ENCODE measurements at regions not wholly inside any gene's neighbourhood (a gene's known extent, or its start where the extent isn't known, plus 50 kb on each side); places are given as distances from the start of the nearest gene placed in this dataset.

DNA sequence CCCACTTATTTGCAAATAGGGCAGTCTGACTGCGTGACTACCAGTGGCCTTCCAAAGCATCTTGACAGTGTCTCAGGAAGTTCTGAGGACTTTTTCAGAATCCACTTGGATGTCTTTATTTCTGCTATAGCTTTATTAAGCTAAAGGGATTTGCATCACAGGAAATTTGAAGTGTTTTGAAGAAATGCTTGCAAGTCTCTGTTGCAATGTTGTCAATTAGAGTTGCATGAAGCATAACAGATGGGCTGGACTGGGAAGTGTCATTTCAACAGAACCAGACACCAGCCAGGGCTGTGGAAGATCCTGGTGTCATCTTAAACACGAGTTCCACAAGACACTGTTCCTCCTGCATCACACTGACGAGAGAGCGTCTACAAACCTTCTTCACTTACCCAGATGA, 224.5 kb downstream of the EN1 start:
- no peak for DNase-seq (ENCODE audit: low read depth in 3 of 3, low spot score in 1 of 3)

DNA sequence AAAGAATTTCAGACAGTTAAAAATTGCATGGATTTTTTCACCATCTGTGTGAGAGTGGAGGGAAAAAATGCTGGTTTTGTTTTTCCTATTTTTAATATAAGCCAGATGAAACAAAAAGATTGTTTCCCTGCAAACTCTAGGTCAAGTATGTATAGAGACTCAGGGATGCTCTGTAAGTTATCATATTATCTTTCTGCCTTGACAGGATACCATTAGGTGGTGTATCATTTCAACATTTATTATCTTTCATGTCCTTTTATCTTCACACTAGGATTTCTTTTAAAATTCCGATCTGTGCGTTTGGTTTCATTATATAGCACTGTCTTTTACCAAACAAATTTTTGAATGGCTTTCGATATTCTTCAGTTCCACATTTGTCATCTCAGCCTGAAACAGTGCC, 225.3 kb downstream of the EN1 start:
- no peak for DNase-seq (ENCODE audit: low read depth in 3 of 3, low spot score in 1 of 3)

DNA sequence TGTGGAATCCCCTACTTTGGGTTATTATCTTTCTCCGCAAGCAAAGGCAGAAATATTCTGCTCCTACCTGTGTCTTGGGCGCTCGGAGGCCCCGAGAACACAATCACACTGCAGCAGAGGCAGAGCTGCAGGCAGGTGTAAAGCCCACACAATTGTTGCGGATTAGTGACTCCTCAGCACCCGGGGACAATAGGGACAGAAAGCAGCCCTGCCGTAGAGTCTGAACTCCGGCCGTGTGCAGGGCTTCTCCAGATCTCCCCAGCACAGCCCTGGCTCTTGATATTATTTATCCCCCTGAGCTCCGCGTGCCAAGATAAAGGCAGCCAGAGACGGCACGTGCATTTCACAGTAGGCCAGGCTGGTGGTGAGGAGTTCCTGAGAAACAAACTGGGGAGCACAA, 229.2 kb downstream of the EN1 start:
- DNase-seq (ENCODE audit: low read depth in 3 of 3, low spot score in 1 of 3): no peak

DNA sequence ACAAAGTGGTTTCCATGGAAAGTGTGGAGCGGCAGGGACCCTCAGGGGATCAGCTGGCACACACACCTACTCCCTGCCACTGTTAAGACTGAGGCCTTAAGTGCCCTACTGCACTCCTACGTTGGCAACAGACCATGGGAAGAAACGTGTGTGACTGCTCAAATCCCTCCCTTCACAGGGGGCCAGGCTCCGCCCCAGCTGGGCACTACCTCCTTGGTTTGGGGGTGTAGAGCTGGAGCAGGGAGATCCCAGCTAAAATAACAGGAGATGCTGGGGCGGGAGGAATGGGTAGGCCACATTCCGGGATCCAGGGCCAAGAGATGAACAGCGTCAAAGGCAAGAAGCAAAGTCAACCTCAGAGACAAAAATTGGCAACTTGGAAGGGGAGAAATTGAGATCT, 231.0 kb downstream of the EN1 start:
- no peak for DNase-seq (ENCODE audit: low read depth in 3 of 3, low spot score in 1 of 3)

DNA sequence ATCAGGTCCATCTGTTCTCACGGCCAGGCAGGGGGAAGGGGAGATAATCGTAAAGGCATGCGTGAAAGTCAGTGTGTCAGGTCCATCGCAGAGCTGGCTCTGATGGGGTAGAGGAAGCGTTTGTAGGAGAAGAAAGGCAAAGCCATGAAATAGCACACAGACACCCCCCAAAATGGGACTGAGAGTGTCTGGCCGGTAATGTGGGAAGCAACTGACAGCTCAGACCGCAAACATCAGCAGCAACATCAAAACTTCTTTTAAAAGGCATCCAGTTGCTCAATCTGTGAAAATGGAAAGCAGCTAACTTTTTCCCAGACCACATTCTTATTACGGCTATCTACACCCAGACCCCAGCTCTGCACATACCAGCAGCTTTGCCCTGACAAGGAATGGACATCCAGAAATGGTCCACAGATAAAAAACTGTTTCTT, 232.6 kb downstream of the EN1 start:
- no peak for DNase-seq (ENCODE audit: low read depth in 3 of 3, low spot score in 1 of 3)

DNA sequence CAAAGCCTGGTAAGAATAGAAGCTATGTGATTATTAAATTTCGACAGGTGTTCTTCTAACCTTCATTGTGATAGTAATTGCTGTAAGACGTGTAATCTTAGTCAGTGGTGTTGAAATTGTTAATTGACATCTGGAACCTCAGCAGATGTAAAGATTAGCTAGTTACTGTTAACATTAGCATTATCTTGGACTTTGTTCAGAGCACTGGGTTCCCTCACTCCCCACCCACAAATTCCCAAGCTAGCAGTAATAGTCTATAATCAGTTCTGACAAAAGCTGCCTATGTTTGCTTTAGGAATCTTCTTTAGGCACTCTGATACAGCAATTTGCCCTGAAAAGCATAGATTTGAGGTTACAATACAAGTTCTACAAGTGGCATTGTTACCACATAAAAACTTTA, 233.7 kb downstream of the EN1 start:
- DNase-seq (ENCODE audit: low read depth in 3 of 3, low spot score in 1 of 3): no peak

DNA sequence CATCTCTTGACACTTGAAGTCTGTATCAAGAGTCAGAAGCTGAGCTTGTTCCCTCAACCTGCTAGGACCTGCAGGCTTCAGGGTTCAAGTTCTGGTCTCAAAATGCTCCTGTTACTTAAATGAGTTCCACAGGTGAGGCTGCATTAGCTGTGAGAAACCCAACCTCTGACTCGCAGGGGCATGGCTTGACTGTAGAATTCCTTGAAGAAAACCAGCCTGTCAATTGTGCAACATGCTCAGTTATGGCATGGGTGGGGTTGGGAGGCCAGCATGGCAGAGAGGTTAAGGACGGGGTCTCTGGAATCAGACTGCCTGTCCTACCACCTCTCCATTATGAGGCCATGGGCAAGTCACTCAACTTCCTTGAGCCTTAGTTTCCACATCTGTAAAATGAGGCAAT, 235.8 kb downstream of the EN1 start:
- no peak for DNase-seq (ENCODE audit: low read depth in 3 of 3, low spot score in 1 of 3)

DNA sequence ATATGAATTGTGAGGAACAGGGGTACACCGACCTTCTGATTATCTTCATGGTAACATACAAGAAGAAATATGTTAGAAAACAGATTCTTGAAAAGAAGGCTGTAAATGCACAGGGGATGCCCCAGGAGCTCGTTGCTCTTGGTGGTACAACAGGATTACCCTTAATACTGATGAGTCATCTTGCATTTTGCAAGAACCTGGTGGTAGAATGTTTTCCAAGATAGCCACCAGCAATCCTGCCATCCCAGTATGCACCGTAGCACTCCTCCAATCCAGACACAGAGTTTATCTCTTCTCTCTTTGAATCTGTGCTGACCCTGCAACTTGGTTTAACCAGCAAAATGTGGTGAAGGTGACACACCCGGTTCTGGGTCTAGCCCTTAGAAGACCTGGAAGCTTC, 238.3 kb downstream of the EN1 start:
- DNase-seq (ENCODE audit: low read depth in 3 of 3, low spot score in 1 of 3): no peak

DNA sequence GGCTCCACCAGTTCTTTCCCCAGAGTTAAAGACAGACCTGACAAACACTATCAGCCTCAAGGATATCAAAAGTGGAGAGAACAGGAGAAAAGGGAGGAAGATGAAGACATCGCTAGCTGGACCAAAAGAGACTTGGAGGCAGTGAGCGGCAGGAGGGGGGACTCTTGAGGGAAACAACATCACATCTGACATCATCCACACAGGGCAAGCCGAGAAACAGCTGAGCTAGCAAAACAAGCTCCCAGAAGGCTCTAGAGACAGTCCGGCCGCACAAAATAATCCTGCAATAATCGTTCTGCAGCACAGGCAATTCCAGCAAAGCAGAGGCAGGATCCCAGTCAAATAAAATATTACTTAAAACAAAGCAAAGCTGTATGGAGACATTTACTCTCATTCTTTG, 239.8 kb downstream of the EN1 start:
- DNase-seq (ENCODE audit: low read depth in 3 of 3, low spot score in 1 of 3): no peak

DNA sequence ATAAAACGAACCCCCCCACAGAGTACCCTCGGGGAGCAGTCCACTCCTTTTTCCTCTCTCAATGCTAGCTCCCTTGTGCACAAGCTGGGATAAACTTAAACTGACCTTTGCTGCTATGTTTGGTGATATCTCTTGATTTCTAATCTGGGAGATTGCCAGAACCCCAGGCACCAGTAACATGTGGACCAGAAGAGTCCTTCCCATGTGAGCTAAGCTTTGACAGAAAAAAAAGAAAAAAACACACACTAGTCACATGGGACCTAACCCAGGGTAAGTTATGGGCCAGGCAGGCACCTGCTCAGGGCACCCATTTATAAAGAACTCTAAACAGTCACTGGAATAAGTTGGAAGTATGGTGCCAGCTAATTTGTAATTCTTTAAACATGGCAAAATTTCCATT, 242.6 kb downstream of the EN1 start:
- DNase-seq (ENCODE audit: low read depth in 3 of 3, low spot score in 1 of 3): no peak

DNA sequence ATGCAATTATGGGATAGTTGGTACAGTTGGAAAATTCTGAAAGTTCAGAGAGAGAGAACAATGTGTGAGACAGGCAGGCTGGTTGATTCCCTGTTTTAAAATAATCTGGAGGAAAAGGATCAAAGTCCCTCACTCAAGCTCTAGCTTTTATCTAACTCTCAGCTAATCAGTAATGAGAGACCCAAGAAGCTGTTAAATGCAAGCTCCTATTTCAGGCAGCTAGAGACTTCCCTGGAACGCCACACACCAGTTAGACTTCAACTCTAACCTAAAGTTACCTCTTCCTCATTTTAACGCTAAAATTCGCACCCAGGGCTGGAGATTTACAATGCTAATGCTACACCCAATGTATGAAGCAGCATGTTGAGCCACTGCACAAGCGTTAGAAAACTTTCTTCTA, 243.1 kb downstream of the EN1 start:
- DNase-seq (ENCODE audit: low read depth in 3 of 3, low spot score in 1 of 3): no peak

DNA sequence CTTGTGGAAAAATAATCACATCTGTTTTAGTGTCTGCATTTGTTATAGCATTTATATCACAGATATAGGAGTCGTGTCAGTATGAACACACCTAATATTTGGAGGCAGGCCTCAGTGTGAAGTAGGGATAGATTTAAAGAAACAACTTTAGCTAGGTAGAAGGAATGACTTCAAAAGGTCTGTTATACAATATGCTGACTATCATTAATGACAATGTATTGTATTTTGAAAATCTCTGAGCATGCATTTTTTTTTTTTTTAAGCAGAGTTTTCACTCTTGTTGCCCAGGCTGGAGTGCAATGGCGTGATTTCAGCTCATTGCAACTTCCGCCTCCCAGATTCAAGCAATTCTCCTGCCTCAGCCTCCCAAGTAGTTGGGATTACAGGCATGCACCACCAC, 248.3 kb downstream of the EN1 start:
- no peak for DNase-seq (ENCODE audit: low read depth in 3 of 3, low spot score in 1 of 3)

DNA sequence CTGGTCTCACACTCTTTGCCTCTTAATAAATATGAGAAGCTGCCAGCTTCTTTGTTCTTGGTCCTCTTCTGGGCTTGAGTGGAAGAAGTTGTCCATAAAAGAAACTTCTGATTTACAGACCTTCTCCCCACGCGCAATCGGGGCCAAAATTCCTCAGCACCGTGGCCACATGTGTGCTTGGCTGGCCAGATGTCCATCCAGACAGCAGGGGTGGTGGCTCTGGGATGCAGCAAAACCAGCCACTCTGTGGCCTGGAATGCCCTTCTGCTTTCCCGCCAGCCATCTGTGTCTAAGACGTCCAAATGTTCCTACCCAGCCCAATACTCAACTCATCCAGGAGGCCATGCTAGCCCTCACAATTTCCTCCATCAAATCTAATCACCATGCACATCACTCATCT, 250.8 kb downstream of the EN1 start:
- no peak for DNase-seq (ENCODE audit: low read depth in 3 of 3, low spot score in 1 of 3)

DNA sequence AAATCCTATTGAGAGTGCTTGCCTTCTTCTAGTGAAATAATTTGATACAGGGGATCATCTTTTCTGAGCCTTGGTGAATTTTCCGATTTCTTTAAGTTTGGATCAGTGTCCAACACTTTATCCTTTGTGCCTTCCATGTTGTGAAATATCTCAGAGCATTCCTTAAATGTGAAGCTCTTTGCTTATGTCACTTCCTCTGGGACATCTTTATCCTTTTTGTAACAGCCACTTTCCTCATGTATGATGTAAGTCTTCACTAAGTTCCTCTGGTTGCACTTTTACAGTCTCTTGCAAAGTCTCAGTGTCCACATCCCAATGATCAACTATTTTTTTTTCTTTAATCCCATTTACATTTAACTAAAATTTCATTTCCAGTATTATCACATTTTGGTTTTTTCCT, 254.2 kb downstream of the EN1 start:
- DNase-seq (ENCODE audit: low read depth in 3 of 3, low spot score in 1 of 3): no peak

DNA sequence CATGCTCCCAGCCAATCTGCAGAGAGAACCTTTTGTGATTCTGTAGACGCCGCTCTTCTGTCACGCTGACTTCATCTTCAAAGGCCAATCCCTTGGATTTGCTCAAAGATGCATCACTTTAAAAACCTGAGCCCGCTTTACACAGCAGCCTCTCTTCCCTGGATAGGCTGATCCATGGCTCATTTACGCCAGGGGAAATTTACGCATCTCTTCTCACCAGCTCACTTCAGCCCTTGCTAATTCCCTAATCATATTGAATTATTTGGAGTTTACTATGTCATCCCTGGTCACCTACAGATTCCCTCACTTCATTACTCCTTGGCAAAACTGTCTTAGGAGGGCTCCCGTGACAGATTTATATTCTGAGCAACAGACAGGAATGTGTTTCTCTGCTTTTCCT, 256.2 kb downstream of the EN1 start:
- no peak for DNase-seq (ENCODE audit: low read depth in 3 of 3, low spot score in 1 of 3)

DNA sequence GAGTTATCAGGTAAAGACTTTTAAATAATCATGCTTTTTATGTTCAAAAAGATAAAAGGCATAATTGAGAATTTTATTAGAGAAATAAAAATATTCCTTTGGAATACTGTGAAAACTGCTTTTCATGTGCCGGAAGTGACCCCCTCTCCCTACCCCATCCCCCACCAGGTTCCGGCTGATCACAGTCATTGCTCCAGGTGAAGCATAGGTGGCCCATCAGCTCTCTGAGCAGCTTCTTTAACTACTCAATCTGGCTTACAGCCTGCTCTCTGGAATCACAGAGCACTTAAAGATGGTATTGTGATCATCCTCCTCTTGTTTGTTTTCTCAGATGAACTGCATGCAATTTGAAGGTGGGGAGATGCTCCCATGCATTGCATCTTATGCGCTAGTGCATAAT, 257.7 kb downstream of the EN1 start:
- DNase-seq (ENCODE audit: low read depth in 3 of 3, low spot score in 1 of 3): no peak

DNA sequence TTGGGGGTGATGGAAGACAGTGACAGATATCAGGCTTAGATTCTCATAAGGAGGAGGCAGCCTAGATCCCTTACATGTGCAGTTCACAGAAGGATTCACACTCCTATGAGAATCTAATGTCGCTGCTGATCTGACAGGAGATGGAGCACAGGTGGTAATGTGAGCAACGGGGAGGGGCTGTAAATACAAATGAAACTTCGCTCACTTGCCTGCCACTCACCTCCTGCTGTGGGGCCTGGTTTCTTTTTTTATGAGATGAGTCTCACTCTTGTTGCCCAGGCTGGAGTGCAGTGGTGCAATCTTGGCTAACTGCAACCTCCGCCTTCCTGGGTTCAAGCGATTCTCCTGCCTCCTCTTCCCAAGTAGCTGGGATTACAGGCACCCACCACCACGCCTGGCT, 258.6 kb downstream of the EN1 start:
- no peak for DNase-seq (ENCODE audit: low read depth in 3 of 3, low spot score in 1 of 3)

DNA sequence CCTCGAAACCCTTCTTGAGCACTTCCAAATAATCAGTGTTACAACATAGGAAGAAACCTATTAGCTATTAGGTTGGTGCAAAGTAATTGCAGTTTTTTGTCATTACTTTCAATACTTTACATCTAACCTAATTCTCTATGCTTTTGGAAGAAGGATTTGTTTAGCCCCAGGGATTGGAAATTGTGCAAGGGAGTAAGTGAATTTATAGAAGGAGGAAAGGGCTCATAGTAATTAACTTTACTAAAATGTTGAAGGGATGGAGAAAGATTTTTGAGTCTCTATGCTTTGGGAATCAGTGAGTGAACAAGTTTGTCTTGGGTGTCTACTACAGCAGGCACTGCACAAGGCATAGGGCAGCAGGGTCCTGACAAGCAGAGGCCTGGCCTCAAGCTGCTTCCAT, 261.1 kb downstream of the EN1 start:
- DNase-seq (ENCODE audit: low read depth in 3 of 3, low spot score in 1 of 3): no peak

DNA sequence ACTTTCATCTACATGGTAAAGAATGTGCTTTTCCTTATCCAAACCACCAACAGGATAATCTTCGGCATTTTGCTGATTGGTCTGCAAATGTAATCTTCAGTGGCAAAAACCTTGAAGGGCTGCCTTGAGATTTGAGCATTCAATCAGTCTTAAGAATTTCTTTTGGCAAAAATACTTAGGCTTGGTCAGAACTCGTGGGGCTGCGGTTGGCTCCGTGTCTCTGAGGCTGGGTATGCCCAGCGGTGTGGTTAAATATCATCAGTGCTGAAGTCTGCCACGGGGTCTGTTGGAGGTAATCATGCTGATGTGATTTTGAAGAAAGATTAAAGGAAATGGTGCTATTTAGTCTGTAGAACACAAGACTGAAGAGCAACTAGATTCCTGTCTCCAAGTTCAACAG, 262.6 kb downstream of the EN1 start:
- no peak for DNase-seq (ENCODE audit: low read depth in 3 of 3, low spot score in 1 of 3)

DNA sequence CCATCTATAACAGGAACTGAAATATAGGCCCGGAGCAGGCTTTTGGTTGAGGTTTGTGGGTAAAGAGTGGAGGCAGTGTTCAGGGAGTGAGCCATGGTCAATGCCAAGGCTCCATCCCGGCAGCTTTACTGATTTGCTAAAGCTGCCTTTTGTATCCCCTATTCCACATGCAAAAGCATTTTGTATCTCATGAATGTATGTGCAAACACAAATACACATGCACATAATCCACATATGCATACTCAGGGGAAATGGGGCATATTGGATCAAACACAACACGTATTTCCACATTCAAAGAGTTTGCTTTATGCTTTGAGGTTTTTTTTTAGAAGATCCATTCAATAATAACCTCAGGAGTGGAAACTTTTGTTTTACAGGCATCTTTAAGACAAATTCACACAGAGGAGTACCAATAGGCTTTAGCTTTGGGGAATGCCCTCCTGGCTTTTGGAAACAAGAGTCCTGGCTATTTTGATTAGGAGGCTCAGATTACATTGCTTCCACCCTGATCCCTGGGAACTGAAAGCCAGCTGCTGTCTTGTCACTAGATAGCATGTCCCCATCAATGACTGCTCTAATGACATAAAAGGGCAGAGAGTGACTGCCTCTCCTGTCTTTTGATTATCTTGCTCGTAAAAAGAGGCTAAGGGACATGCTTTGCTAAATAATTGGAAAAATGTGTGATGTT, 263.2 kb downstream of the EN1 start:
- DNase-seq (ENCODE audit: low read depth in 3 of 3, low spot score in 1 of 3): no peak

DNA sequence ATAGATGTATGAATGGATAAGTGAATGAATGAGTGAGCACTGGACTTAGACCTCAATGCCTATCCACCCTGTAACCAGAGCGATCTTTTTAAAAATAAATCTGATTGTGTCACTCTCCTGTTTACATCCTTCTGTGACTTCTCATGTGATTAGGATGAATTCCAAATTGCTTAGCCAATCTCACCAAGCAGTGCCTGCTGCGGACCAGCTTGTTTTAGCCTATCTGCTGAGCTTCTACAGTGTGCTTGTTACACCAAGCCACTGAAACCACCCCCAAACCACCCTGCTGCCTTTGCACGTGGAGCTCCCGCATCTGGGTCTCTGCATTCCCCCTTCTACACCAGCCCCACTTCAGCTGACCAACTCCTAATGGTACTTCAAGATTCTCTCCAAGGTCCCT, 265.4 kb downstream of the EN1 start:
- no peak for DNase-seq (ENCODE audit: low read depth in 3 of 3, low spot score in 1 of 3)

DNA sequence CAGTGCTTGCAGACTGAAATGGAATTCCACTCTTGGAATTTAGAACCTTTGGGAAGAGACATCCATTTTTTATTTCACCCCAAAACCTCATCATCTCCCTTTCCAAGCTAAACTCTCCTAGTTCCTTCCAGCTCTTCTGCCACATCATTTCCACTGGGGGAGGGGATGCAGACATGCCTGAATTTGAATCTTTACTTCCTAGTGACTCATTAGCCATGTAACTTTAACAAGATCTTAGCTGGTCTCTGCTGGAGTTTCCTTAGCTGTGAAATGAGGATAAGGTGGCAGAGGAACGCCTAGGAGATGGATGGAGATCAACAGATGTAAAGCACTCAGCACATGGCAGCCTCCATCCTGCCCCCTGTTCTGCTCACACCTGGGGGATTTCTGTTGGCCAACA, 266.8 kb downstream of the EN1 start:
- DNase-seq (ENCODE audit: low read depth in 3 of 3, low spot score in 1 of 3): no peak

DNA sequence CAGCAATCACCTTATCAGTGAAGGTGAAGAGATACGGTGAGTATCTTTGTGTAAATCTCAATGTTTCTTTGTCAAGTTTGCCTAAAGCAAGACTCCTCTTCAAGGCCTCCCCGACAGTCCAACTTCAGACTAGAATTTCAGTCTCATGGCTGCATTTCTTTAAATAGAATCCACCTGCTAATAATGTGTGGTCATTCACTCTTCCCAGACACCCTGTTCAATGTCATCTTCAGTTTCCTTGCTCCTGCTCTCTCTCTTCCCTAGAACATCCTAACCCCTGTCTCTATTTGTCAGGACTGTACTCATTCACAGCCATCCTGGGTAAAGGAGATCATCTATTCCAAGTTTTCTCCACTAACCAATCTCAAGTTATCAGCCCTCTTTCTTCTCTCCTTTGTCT, 267.3 kb downstream of the EN1 start:
- no peak for DNase-seq (ENCODE audit: low read depth in 3 of 3, low spot score in 1 of 3)

DNA sequence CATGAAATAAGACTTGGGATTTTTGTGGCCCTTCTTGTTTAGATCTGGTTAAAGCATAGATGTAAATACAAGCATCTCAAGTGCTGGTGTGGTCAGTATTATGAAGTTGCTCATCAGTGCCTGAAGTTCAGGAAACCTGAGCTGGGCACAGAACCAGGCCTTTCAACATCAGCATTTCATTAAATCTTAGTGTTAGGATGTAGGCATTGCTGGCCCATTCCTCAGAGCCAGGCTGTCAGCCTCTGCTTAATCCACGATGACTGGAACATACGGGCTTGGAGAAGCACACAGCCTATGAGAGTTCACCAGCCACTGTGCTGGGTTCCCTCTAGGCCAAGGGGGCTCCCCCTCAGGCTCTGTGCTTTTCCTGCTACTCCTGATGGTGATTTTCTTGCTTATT, 270.2 kb downstream of the EN1 start:
- DNase-seq (ENCODE audit: low read depth in 3 of 3, low spot score in 1 of 3): no peak

All from stimulated activated CD4-positive, alpha-beta T cell treated with anti-CD3 and anti-CD28 coated beads, TNF-alpha, amount 100 ng/mL, for 1 hour (primary cell).